ENCODE measurements at regions not wholly inside any gene's neighbourhood (a gene's known extent, or its start where the extent isn't known, plus 50 kb on each side); places are given as distances from the start of the nearest gene placed in this dataset.

DNA sequence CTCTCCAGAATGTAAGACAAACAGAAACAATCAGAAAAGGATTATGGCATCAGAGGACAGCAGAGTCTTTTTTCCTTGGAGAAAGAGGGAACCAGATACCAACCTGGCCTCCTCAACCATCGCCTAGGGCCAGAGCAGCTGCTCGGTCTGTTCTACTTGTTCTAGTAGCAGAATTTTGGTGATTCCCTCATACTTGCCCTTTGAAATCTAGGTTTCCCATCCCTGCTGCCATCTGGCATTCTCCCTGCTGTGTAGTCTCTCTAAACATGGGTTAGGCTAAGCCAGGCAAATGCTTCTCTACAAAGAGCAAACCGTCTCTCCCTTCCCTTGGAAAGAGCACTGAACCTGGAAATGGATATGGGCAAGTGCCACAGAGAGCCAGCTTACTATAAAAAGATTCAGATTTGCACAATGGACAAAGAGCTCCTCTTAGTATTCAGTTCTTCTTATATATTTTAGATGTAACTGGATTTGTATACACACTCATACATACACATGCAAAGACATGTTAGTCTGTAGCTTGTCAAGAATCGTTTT, 208.6 kb upstream of the ST6GAL2 start:
- no peak for TF ChIP-seq CTCF (IDR thresholded peaks at IDR 0.05; ENCODE audit: low read depth, low read length)
- TF ChIP-seq EZH2phosphoT487 (IDR thresholded peaks at IDR 0.05; ENCODE audit: low read depth): no peak
